Glomerular visceral epithelial cell (primary cell): ENCODE measurements at regions not wholly inside any gene's neighbourhood (a gene's known extent, or its start where the extent isn't known, plus 50 kb on each side); places are given as distances from the start of the nearest gene placed in this dataset.
A peak's percentile ranks its signal among the peaks of the same experiment; 100 is the strongest.

Experiments used
- DNase-seq: peaks from one replicate; pipeline ENCODE4 v3.0.0-alpha.2; 2016; ENCODE audit errors: extremely low spot score

DNA sequence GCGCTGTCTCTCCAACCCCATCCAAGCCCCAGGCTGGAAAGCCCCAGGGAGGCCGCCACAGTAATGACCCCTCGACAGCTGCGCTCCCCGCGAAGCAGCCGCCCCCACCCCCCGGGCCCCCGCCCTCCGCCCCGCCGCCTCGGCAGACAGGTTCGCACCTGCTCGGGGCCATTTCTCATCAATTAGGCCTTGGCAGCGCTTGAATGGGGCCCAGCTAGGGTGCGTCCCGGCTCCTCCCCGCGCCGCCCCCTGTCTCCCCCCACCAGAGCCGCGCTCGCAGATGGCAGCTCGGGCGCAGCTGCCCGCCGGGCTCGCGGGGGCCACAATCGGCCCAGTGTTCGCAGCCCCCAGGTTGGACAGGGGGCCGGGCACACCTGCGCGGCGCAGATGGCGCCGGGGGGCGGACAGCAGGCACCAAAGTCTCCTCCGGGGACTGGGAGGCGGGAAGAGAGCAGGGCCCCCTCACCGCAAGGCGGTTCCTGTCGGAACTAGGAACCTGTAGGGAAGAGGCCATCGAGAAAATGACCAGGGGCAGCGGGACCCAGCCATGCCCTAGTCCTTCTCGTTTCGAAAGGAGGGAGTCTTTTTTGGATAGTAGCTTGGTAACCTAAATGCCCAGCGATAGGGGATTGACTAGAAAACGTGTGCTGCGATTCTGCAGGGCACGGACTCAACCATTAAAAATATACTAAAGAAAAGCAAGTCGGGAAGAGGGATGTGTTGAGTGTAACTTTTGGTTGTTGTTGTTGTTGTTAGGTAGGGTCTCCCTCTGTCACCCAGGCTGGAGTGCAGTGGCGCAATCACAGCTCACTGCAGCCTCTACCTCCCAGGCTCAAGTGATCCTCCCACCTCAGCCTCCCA lies 83.2 kb upstream of the EYA2 start:
- DNase-seq, result no peak

DNA sequence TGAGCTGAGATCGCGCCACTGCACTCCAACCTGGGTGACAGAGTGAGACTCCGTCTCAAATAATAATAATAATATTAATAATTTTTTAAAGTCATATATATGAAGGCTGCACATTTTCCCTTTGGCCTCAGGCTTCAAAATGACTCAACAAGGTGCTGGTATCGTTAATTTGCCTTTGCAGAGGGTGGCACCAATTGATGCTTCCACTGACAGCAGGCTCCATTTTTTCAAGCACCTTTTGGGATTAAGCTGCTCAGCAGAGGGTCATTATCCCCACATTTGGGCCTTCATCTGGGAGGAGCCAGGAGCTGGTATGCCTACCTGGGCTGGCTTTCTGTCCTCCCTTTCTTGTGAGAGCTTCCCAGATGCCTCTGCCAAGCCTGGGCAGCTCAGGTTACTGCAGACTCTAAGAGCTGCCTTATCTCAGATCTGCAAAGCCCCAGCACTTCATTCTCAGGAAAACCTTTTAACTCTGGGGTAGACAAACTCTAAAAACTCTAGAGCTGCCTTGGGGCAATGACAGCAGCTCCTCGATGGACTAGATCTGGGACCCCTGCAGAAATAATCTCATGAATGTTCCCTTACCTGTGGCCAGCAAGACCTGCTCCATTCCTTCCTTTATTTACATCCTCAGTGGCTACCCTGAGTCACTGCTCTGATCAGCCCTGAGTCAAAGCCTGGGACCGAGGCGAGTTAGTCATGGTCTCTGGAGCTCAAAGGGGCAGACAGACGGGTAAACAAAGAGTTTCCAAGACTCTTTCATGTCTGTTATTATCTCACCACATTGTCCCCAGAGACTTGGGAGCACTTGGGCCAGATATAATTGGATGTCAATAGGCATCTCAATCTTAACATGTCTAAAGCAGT lies 80.0 kb upstream of the EYA2 start:
- peak; percentile 68 for DNase-seq

DNA sequence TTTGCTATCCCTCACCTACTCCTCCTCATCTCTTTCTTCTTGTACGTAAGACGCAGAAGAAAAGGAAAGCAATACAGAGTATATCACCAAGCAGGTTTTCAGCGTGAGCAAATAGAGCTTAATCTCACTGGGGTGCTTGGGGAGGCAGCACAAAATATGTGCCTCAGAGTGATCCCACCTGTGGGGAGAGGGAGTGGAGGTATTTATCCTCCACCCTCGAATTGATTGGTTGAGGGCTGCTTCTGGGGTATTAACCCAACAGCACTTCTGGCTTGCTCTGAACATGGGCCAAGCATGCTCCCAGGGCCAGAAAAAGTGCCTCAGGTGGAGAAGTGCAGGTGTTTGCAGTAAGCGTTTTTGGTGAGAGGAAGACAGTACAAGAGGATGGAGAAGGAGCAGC lies 78.5 kb upstream of the EYA2 start:
- no peak for DNase-seq

DNA sequence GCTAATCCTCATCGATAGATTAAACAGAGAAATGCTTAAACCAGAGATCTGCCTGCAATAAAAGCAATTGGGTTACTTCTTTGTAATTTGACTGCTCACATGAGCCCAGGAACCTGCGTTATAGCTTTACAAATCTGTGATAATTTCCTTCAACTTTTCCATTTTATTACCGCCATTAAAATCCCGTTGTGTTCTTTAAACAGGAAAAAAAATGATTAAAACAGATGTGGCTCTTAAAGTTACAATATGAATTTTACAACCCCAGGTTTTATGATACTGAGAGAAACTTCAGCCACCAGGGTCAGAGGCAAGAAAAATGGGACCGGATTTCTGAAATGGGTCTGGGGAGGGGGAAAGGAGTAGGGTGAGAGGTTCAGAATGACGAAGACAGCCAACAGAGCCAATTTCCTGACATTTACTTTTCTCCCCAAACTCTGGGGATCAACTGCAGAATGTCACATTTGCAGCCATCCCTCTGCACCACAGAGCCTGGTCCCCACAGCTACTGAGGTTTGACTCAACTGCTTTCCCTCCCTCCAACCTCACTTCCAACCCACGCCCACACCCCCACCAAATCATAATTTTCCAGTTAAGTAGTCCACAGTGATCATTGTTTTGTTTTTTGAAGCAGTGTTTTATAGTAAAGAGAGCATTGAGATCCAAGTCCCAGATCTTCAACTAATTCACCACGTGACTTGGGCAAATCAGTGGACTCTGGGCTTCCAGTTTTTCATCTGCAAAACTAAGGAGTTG lies 77.6 kb upstream of the EYA2 start:
- no peak for DNase-seq

DNA sequence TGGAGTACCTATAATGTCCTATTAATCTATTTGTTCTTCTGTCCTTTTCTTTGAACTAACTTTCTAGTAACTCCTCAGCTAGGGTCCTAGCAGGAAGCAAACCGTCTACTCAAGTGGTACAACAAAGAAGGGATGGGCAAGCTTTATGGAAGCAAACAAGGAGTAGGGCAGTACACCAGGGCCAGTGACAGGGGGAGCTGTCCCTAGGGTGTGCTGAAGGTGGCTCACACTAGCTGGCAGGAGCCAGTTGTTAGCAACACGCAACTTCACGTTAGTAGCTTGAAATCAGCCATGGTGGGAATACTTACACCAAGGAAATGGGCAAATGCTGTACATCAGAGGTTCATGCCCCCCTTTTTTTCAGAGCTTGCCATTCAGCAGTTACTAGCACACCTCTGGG lies 74.0 kb upstream of the EYA2 start:
- DNase-seq, result no peak

DNA sequence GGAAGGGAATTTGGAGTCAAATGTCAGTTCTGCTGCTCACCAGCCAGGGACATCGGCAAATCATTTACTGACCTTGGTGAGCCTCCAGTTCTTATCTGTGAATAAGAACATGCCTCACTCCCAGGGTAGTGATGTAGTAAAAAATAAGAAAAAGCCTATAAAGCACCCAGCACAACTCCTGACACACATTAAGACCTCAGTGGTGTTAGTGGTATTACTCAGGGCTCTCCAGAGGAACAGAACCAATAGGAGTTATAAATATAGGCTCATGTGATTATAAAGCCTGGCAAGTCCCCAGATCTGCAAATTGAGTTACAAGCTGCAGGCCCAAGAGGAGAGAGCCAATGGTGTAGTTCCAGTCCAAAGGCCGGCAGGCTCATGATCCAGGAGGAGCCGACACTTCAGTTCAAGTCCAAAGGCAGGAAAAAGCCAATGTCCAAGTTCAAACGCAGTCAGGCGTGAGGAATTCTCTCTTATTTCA lies 71.3 kb upstream of the EYA2 start:
- DNase-seq, result peak; percentile 11

DNA sequence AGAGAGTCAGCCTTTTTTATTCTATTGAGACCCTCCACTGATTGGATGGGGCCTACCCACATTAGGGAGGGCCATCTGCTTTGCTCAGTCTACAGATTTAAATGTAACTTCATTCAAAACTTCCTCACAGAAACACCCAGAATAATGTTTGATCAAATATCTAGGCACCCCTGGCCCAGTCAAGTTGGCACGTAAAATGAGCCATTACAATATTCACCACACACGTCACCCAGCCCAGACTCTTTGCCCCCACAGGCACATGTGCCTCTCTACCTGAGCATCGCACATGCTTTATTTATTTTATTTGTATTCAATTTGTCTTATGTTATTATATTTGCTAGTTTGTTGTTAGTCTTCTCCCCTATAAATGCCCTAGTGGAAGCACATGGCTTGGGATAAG lies 70.9 kb upstream of the EYA2 start:
- DNase-seq, result no peak

DNA sequence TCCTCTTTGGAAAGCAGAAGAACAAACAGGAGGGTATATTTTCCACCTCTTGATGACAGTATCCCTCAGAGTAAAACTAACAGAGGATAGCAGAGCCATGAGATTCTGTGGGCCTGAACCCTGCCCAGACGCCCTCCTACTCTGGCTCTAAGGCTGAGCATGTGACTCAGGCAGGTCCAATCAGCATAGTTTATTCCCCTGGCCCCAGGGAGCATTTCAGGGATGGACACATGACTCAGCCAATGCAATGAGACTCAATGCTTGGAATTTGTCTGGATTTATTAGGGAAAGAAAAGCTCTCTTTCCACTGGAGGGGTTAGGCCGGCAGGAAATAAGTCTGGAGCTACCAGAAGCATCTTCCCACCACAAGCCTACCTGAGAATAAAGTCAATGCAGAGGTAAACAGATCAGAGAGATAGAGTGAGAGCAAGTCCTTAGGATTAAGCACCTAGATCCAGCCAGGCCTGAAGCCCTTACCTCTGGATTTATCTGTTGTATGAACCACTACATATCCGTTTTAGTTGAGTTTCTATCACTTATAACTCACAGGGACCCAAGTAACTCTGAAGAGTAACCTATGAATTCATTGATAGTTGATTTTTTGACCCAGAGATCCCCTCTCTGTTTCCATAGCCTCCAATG lies 68.2 kb upstream of the EYA2 start:
- peak; percentile 9 for DNase-seq

DNA sequence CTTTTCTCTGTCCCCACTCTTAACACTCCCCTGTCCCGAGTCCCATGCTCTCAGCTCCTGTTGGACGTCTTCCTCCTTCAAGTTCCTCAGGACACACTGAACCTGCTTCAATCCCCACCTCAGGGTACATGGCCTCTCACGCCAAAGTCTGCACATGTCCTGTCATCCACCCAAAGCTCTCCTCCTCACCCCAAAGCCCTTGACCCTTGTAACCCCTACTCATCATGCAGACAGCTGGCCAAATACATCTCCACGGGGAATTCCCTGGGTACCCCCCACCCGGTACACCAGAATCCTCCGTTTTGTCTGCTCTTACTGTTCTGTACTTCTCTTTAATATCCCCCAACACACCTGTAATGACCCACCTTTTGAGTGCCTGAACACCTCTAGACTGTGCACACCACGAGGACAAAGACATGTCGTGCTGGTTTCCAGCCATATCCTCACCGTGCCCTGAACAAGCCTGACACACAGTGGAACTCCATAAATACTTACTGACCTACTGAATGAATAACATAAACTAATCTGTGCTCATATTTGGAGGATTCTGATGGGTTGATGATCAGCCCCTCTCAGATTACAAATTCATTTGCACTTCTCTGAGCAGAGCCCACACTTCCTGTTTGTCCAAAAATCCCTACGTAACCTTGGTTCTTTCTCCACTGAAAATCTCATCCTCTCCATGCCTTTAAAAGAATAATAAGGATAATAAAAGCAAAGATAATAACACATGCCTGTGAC lies 66.8 kb upstream of the EYA2 start:
- no peak for DNase-seq

DNA sequence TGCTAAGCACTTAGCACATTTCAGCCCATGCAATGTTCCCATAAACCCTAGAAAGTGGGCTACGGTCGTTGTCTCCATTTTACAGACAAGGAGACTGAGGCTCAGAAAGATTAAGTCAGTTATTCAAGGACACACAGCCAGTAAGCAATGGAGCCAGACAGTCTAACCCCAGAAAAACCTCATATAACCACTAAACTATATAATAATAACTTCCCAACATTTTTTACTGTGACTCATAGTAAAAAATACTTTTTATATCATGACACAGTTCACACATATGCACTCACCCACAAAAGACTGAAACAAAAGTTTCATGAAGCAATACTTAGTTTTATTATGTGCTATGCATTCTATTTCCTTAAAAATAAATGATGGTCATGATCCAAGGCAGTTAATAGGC lies 66.2 kb upstream of the EYA2 start:
- DNase-seq, result peak; percentile 35

DNA sequence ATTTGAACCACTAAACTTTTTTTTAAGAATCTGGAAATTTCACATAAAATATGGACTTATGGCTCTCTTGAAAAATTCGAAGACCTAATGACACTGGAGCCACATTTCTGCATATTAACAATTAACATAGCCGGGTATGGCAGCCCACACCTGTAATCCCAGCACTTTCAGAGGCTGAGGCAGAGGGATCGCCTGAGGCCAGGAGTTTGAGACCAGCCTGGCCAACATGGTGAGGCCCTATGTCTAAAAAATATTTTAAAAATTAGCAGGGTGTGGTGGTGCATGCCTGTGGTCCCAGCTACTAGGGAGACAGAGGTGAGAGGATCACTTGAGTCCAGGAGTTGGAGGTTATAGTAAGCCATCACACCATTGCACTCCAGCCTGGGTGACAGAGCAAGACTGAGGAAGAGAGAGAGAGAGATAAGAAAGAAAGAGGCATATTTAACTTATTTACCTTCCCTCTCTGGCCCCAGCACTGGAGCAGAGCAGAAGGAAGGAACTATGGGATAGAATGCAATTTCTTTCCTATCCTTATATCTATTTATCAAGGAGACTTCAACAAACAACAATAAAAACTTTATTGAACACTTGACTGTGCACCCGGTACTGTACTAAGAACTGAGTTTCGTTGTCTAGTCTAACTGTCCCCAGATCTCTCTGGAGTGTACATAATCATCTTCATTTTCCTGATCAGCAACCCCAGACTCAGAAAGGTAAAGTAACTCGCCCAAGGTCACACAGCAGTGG lies 63.6 kb upstream of the EYA2 start:
- DNase-seq, result no peak

DNA sequence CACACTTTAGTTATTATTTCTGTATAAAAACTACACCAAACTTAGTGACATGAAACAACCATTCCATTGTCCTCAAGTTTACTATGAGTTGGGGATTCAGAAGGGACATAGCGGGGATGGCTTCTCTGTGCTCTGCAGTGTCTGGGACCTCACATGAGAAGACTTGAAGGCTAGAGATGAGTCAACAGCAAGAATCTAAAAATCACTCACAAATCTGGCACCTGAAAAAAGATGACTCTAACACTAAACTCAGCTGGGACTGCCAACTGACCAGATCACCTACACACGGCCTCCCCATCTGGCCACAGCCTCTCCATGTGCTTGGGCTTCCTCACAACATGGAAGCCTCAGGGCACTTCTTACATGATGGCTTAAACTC lies 63.0 kb upstream of the EYA2 start:
- DNase-seq, result no peak

DNA sequence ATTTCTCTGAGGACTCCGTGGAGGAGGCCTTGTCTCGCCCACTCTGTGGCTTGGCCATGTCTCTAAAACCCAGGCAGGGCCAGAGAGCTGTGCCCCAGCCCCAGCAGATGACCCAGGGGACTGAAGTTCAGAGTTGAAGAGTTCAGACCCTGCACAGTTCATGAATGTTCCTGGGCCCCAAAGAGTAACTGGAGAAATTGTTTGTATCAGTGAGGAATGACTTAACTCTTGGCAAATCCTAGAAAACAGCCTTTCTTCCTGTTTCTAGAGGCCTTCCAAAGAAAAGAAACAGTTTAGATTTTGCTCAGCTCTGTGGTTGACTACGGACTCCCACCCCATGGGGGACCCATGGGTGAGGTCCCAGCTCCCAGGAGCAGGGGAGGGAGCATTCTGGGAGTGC lies 62.1 kb upstream of the EYA2 start:
- no peak for DNase-seq

DNA sequence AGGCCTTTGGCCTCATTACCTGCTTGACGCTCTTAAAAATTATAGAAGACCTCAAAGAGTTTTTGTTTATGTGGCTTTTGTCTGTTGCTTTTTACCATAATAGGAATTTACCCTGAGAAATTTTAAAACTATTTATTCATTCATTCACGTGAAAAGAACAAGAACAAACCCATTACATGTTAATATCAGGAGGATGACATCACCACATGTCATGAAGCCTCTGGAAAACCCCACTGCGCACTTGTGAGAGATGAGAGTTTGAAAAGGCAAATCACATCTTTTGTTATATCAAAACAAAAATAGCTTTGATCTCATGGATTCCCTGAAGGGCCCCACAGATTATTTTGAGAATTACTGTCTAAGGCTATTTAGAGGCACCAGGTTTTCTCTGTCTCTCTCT lies 61.3 kb upstream of the EYA2 start:
- DNase-seq, result no peak

DNA sequence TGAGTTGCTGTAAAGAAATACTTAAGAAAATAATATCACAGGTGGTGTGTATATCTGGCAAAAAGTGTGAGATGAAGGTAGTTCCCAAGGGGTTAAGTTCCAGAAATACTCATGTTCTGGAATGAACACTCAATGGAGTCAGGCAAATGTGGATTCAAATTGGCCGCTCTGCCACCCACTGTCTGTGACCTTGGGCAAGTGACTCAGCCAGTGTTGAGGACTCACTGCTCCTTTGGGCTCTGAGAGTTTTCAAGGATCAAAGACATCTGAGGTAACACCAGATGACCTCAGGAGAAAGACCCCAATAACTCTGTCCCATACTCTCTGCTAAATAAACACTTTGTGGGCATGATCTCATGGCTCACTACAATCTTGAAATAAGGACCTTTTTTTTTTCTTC lies 59.2 kb upstream of the EYA2 start:
- DNase-seq, result no peak

DNA sequence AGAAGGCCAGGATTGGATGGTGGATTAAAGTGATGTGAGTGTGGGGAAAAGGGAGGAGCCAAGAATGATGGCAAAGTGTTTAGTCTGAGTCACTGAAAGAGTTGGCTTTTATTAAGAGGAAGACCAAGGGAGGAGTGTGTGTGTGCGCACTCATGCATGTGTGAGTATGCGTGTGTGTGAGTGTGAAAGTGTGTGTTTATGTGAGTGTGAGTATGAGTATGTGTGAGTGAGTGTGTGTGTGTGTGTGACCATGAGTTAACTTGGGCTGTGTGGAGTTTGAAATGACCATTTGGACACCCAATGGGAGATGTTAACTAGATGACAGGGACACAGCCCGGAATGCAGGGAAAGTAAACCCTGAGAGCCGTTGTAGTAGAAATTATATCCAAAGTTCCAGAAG lies 57.6 kb upstream of the EYA2 start:
- no peak for DNase-seq

DNA sequence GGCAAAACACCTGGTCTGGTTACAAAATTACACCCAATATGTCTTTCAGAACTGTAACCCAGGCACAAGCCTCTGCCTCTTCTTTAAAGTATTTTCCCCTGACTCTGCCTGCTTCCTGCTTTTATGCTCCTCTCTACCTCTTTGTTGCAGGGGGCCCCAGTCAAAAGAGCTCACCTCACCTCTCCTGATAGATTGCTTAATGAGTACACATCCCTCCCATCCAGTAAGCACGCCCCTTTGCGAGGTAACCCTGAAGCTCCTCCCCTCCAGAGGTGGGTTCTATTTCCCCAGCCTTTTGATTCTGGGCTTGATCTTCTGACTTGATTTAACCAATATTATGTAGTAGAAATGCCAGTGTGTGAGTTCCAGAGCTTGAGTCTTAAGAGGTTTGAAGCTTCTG lies 56.6 kb upstream of the EYA2 start:
- DNase-seq, result no peak

DNA sequence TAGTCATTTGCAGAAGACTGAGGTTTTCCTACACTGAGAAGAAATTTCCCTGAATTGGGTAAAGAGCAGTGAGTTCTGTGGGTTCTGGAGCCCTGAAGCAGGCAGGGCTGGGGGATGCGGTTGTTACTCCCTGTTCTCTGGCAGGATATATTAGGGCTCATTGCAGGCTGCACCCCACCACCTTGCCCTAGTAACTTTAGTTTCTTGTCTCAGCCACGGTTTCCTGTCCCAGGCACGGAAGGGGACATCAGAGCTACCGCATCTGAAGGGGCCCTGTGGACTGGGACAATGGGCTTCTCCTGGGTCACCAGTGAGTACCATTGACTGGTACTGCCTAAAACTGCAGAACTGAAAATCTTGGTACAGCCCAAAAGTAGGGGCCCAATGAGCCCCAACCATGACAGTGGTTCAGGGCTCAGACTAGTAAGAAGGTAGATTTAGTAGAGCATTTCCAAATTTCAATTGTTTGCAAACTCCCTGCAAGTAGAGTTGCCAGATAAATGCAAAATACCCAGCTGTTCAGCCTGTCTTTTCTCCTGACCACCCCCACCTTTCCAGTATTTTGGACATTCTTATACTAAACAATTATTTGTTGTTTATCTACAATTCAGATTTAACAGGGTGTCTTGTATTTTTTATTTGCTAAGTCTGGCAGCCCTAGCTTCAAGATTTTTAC lies 54.5 kb upstream of the EYA2 start:
- DNase-seq, result no peak
